ENCODE measurements at regions not wholly inside any gene's neighbourhood (a gene's known extent, or its start where the extent isn't known, plus 50 kb on each side); places are given as distances from the start of the nearest gene placed in this dataset.

- TF ChIP-seq ZNF645 (tag by site-specific recombination; IDR thresholded peaks at IDR 0.05) (no peak), KLF8 (tag by site-specific recombination; IDR thresholded peaks at IDR 0.05) (no peak), ZNF501 (tag by site-specific recombination; IDR thresholded peaks at IDR 0.05) (no peak), ZNF544 (tag by site-specific recombination; IDR thresholded peaks at IDR 0.05) (no peak), ZNF391 (tag by site-specific recombination; IDR thresholded peaks at IDR 0.05; ENCODE audit: borderline replicate concordance, low read depth) (no peak)
Observed at GRCh38 chr2:155176345-155176744, 477.9 kb downstream of the KCNJ3 start (continued).

GRCh38 chr2:155169317-155169716, 470.8 kb downstream of the KCNJ3 start:
- no peaks in the 10 kb centered on the region for H3K9me3 ChIP-seq (ENCODE audit: control insufficient read depth, insufficient read depth, low read depth, low read length)
- no peak overlapping the region for H3K4me3 ChIP-seq (ENCODE audit: low read depth, low read length)
- TF ChIP-seq ZNF560 (tag by site-specific recombination; IDR thresholded peaks at IDR 0.05; ENCODE audit: borderline replicate concordance), result no peak
- no peak for TF ChIP-seq ZBTB21 (tag by site-specific recombination; IDR thresholded peaks at IDR 0.05)
- no peak for TF ChIP-seq ZSCAN30 (tag by site-specific recombination; IDR thresholded peaks at IDR 0.05)
- no peak for TF ChIP-seq ZNF37A (tag by site-specific recombination; IDR thresholded peaks at IDR 0.05)
- no peak for TF ChIP-seq PRDM2 (tag by site-specific recombination; IDR thresholded peaks at IDR 0.05; ENCODE audit: borderline replicate concordance)
- no peak for TF ChIP-seq ZNF292 (tag by site-specific recombination; IDR thresholded peaks at IDR 0.05; ENCODE audit: borderline replicate concordance, low read depth)
- no peak for TF ChIP-seq ZNF518A (tag by site-specific recombination; conservative IDR thresholded peaks at IDR 0.05; ENCODE audit: low read depth)
- no peak for TF ChIP-seq ZNF621 (tag by site-specific recombination; IDR thresholded peaks at IDR 0.05)
- TF ChIP-seq HOXD13 (CRISPR knock-in tag; IDR thresholded peaks at IDR 0.05; ENCODE audit: borderline replicate concordance), result no peak
- no peak for TF ChIP-seq ZNF571 (tag by site-specific recombination; IDR thresholded peaks at IDR 0.05)
- TF ChIP-seq ZNF521 (tag by site-specific recombination; IDR thresholded peaks at IDR 0.05), result no peak
- no peak for TF ChIP-seq KLF10 (tag by site-specific recombination; IDR thresholded peaks at IDR 0.05)
- TF ChIP-seq ZNF707 (tag by site-specific recombination; IDR thresholded peaks at IDR 0.05), result no peak
- no peaks in the 10 kb centered on the region for H3K4me1 ChIP-seq (ENCODE audit: control insufficient read depth, insufficient read depth, low read length)
- no peak overlapping the region for H3K27ac ChIP-seq (ENCODE audit: extremely low read depth, low read depth, low read length)
- H3K36me3 ChIP-seq (ENCODE audit: control insufficient read depth in 2 of 2, insufficient read depth in 1 of 2, low read length in 2 of 2), result no peaks in the 10 kb centered on the region
- ChIA-PET CTCF (no interaction called here), POLR2A (no interaction called here)
